ENCODE measurements at regions not wholly inside any gene's neighbourhood (a gene's known extent, or its start where the extent isn't known, plus 50 kb on each side); places are given as distances from the start of the nearest gene placed in this dataset.

- no peak for DNase-seq
These were observed 940.9 kb downstream of the FSTL5 start for GRCh38 chr4:161222889-161223288.

GRCh38 chr4:161208564-161208963 is 955.2 kb downstream of the FSTL5 start:
- DNase-seq, result no peak

GRCh38 chr4:161206528-161207080 is 957.2 kb downstream of the FSTL5 start:
- DNase-seq, result no peak

- no peak for DNase-seq
These were observed 959.9 kb downstream of the FSTL5 start for GRCh38 chr4:161203865-161204264.

- DNase-seq, result no peak
These were observed 965.9 kb downstream of the FSTL5 start for GRCh38 chr4:161197912-161198311.

GRCh38 chr4:161197474-161197873 is 966.3 kb downstream of the FSTL5 start:
- no peak for DNase-seq

GRCh38 chr4:161189286-161190134 is 974.3 kb downstream of the FSTL5 start:
- no peak for DNase-seq

- no peak for DNase-seq
These were observed 975.2 kb downstream of the FSTL5 start for GRCh38 chr4:161188578-161188977.

- no peak for DNase-seq
These were observed 976.2 kb downstream of the FSTL5 start for GRCh38 chr4:161187569-161187968.

GRCh38 chr4:161186750-161187149 is 977.0 kb downstream of the FSTL5 start:
- no peak for DNase-seq

- DNase-seq, result no peak
These were observed 977.8 kb downstream of the FSTL5 start for GRCh38 chr4:161186012-161186411.

- DNase-seq, result no peak
These were observed 980.1 kb downstream of the FSTL5 start for GRCh38 chr4:161183729-161184128.

- DNase-seq, result no peak
These were observed 980.9 kb downstream of the FSTL5 start for GRCh38 chr4:161182913-161183312.

GRCh38 chr4:161178310-161178709 is 985.5 kb downstream of the FSTL5 start:
- DNase-seq, result no peak

GRCh38 chr4:161172396-161173026 is 991.3 kb downstream of the FSTL5 start:
- DNase-seq, result no peak

- no peak for DNase-seq
These were observed 996.3 kb downstream of the FSTL5 start for GRCh38 chr4:161167539-161167938.

- no peak for DNase-seq
These were observed 1003.1 kb downstream of the FSTL5 start for GRCh38 chr4:161160718-161161117.

- DNase-seq, result no peak
These were observed 1015.7 kb downstream of the FSTL5 start for GRCh38 chr4:161148051-161148450.

- no peak for DNase-seq
These were observed 1020.4 kb downstream of the FSTL5 start for GRCh38 chr4:161143375-161143774.

- DNase-seq, result no peak
These were observed 1029.0 kb downstream of the FSTL5 start for GRCh38 chr4:161134795-161135194.

- DNase-seq, result no peak
These were observed 1030.1 kb downstream of the FSTL5 start for GRCh38 chr4:161133586-161134276.

GRCh38 chr4:161132715-161133425 is 1030.9 kb downstream of the FSTL5 start:
- DNase-seq, result no peak

- DNase-seq, result no peak
These were observed 1042.3 kb downstream of the FSTL5 start for GRCh38 chr4:161121451-161121850.
